ENCODE measurements at regions not wholly inside any gene's neighbourhood (a gene's known extent, or its start where the extent isn't known, plus 50 kb on each side); places are given as distances from the start of the nearest gene placed in this dataset.

- Histone ChIP-seq H3K9me3 (peaks cover 0 to 4% (median 0%) of the 10 kb centered on the region in 11 donors), H3K4me3 (no peak overlapping the region), H3K4me1 (no peaks in the 10 kb centered on the region), H3K36me3 (no peaks in the 10 kb centered on the region), H3K27me3 (peaks cover 0 to 4% (median 0%) of the 10 kb centered on the region in 7 donors), H3K27ac (no peak overlapping the region)
- DNase-seq (no peak), ATAC-seq (no peak)
- intact Hi-C loops (cut with DNase I), result no loop called here
- TF ChIP-seq CTCF (IDR thresholded peaks at IDR 0.05), result no peak
- 73 to 82% methylated on average over 6 of the region's 6 CpGs for WGBS, 2 donors
Observed at GRCh38 chr2:157122776-157123175, 134.7 kb upstream of the GALNT5 start.

- WGBS, 2 donors, result 22 to 28% methylated on average over 2 of the region's 2 CpGs
- ATAC-seq (no peak), DNase-seq (no peak)
- no peak for TF ChIP-seq CTCF (IDR thresholded peaks at IDR 0.05)
- Histone ChIP-seq H3K27ac (no peak overlapping the region), H3K36me3 (no peaks in the 10 kb centered on the region), H3K9me3 (no peaks in the 10 kb centered on the region), H3K27me3 (peaks cover 0 to 4% (median 0%) of the 10 kb centered on the region in 7 donors), H3K4me3 (no peak overlapping the region), H3K4me1 (no peaks in the 10 kb centered on the region)
- intact Hi-C loops (cut with DNase I), result no loop called here
Observed at GRCh38 chr2:157124731-157125130, 132.8 kb upstream of the GALNT5 start.

GRCh38 chr2:157125685-157126084 lies 131.8 kb upstream of the GALNT5 start:
- H3K27me3 ChIP-seq, result peaks cover 0 to 4% (median 0%) of the 10 kb centered on the region in 7 donors
- DNase-seq (no peak), ATAC-seq (no peak)
- 62 to 72% methylated on average over 1 of the region's 1 CpG for WGBS, 2 donors
- H3K36me3 ChIP-seq, result no peaks in the 10 kb centered on the region
- no peaks in the 10 kb centered on the region for H3K4me1 ChIP-seq
- intact Hi-C loops (cut with DNase I), result no loop called here
- H3K9me3 ChIP-seq, result no peaks in the 10 kb centered on the region
- no peak overlapping the region for H3K4me3 ChIP-seq
- TF ChIP-seq CTCF (IDR thresholded peaks at IDR 0.05), result no peak
- no peak overlapping the region for H3K27ac ChIP-seq

- Histone ChIP-seq H3K4me1 (no peaks in the 10 kb centered on the region), H3K9me3 (no peaks in the 10 kb centered on the region), H3K27ac (no peak overlapping the region), H3K27me3 (peaks cover 0 to 4% (median 0%) of the 10 kb centered on the region in 7 donors), H3K36me3 (no peaks in the 10 kb centered on the region), H3K4me3 (no peak overlapping the region)
- no peak for TF ChIP-seq CTCF (IDR thresholded peaks at IDR 0.05)
- intact Hi-C loops (cut with DNase I), result no loop called here
- ATAC-seq, result no peak
- no peak for DNase-seq
Observed at GRCh38 chr2:157127249-157128012, 130.1 kb upstream of the GALNT5 start.
